Activated CD4-positive, alpha-beta T cell treated with anti-CD3 and anti-CD28 coated beads for 36 hours (primary cell): ENCODE measurements at regions not wholly inside any gene's neighbourhood (a gene's known extent, or its start where the extent isn't known, plus 50 kb on each side); places are given as distances from the start of the nearest gene placed in this dataset.
A peak's percentile ranks its signal among the peaks of the same experiment; 100 is the strongest.

Source experiments
- ATAC-seq: fragments of 200-7000 bp; cut with Tn5 transposase; one replicate; pipeline ENCODE4 v1.10.0; 2021; ENCODE audit warnings: mild to moderate bottlenecking, moderate library complexity
- CTCF ChIA-PET: fragments of 350-600 bp; sonication (Branson Sonifier 250); formaldehyde crosslinking; loops from one replicate; lab custom pipeline; 2021; ENCODE audit warnings: antibody characterized with exemption; lab: Charles Lee
- POLR2A ChIA-PET: fragments of 350-600 bp; sonication (Branson Sonifier 250); formaldehyde crosslinking; loops from one replicate; lab custom pipeline; 2021; ENCODE audit warnings: antibody characterized with exemption, inconsistent platforms; lab: Charles Lee
- DNase-seq: peaks from one replicate; pipeline ENCODE4 v3.0.0-alpha.2; 2020
- H3K27ac Mint-ChIP-seq: one replicate; pipeline ENCODE4 v1.8.0; 2021; ENCODE audit warnings: mixed read lengths
- H3K27me3 Mint-ChIP-seq: one replicate; pipeline ENCODE4 v1.8.0; 2021; ENCODE audit warnings: mixed read lengths
- H3K36me3 Mint-ChIP-seq: one replicate; pipeline ENCODE4 v1.8.0; 2021; ENCODE audit warnings: low read depth, mixed read lengths
- H3K4me1 Mint-ChIP-seq: one replicate; pipeline ENCODE4 v1.8.0; 2021; ENCODE audit warnings: mixed read lengths
- H3K4me3 Mint-ChIP-seq: one replicate; pipeline ENCODE4 v1.8.0; 2021; ENCODE audit warnings: mild to moderate bottlenecking, moderate library complexity, mixed read lengths
- H3K9me3 Mint-ChIP-seq: one replicate; pipeline ENCODE4 v1.8.0; 2021; ENCODE audit warnings: low read depth, mixed read lengths
- intact Hi-C, 2 experiments: fragments of 100-400 bp; cut with DNase I in 1 of 2; cut with micrococcal nuclease in 1 of 2; formaldehyde crosslinking; loops; one replicate each; pipeline versions ENCODE4 v1.14.2 to v1.15.1; 2022 to 2024; cut with DNase I, micrococcal nuclease

DNA sequence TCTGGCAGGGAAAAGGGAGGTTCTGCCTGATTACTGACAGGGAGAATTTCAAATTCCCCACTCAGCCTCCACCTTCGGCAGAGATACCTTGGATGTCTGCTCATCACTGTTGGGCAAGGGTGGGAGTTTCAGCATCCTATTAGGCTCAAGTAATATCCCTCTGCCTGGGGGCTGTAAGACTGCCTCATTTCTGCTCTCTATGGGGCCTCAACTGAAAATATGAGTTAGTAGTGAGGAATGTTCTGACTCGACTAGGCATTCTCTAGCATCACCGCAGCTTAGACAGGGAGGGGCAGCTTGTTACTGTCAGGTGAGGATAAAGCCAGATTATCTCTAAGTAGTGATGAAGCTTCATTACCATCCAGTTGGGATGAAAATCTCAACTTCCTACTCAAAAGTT, 87.7 kb upstream of the LRP1B start:
- H3K27ac Mint-ChIP-seq: no peak overlapping the region
- no peaks in the 10 kb centered on the region for H3K27me3 Mint-ChIP-seq
- ATAC-seq (no peak), DNase-seq (no peak)
- CTCF ChIA-PET: no interaction called here
- no peaks in the 10 kb centered on the region for H3K36me3 Mint-ChIP-seq
- no peaks in the 10 kb centered on the region for H3K4me1 Mint-ChIP-seq
- no peak overlapping the region for H3K4me3 Mint-ChIP-seq
- POLR2A ChIA-PET: no interaction called here
- peaks cover 10% of the 10 kb centered on the region for H3K9me3 Mint-ChIP-seq
- intact Hi-C loops: no loop called here

DNA sequence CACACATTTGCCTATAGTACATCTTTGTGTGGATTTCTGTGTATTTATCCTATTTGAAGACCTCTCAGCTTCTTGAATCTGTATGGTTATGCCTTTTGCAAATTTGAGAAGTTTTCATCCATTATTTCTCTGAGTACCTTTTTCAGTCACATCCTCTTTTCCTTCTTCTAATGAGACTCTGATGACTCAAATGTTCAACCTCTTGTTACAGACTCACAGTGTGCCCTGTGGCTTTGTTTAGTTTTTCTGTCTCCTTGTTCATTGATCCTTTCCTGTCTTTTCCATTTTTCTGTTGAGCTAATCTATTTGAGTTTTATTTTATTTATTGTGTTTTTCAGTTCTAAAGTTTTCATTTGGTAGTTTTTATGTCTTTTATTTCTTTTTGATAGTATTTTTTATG, 87.0 kb upstream of the LRP1B start:
- DNase-seq (no peak), ATAC-seq (no peak)
- intact Hi-C loops: no loop called here
- Mint-ChIP-seq H3K27ac (no peak overlapping the region), H3K36me3 (no peaks in the 10 kb centered on the region), H3K9me3 (peaks cover 10% of the 10 kb centered on the region), H3K4me3 (no peak overlapping the region), H3K4me1 (no peaks in the 10 kb centered on the region), H3K27me3 (no peaks in the 10 kb centered on the region)
- ChIA-PET CTCF (no interaction called here), POLR2A (no interaction called here)

DNA sequence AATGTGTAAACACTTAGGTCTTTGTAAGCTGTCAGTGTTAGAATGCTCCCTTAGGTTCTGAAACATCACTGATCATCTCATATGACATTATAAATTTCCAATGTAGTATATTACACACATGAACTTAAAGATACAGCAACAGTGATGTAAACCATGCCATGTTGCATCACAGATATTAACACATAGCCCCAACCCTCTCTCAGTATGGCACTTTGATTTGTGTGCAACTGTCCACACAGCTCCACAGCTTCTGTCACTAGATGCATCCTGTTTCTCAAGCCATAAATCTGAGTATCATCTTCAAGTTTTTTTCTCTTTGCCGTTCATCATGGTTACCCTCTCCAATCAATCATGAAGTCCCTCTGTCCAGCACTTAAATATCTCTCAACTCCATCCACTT, 69.2 kb upstream of the LRP1B start:
- Mint-ChIP-seq H3K4me1 (no peaks in the 10 kb centered on the region), H3K27me3 (no peaks in the 10 kb centered on the region), H3K27ac (no peak overlapping the region), H3K36me3 (no peaks in the 10 kb centered on the region), H3K9me3 (peaks cover 11% of the 10 kb centered on the region), H3K4me3 (no peak overlapping the region)
- ATAC-seq: no peak
- DNase-seq: no peak
- CTCF ChIA-PET: no interaction called here
- intact Hi-C loops: no loop called here
- POLR2A ChIA-PET: no interaction called here

DNA sequence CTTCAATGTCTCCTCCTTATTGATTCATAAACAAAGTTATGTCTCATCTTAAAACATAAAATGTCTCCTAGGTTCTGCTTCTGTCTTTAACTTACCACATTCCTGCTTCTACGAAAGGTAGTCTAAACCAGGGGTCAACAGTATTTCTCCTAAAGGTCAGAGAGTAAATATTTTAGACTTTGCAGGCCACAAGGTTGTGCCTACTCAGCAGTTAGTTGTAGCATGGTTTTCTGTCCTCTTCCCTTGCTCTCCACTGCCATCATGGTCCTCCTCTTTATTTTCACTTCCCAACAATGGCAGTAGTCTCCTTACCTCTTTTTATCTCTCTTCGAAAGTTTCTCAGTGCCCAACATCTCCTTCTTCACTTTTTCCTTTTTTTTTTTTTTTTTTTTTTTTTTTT, 68.3 kb upstream of the LRP1B start:
- H3K4me3 Mint-ChIP-seq: no peak overlapping the region
- no peak for DNase-seq
- ATAC-seq: no peak
- H3K36me3 Mint-ChIP-seq: no peaks in the 10 kb centered on the region
- no peaks in the 10 kb centered on the region for H3K4me1 Mint-ChIP-seq
- CTCF ChIA-PET: interaction anchor here (0.6 kb wide), 1 partner anchor 197 kb away, joined by 4 read pairs; no protein-coding TSS in a partner anchor
- POLR2A ChIA-PET: no interaction called here
- peaks cover 15% of the 10 kb centered on the region for H3K9me3 Mint-ChIP-seq
- intact Hi-C loops: no loop called here
- no peaks in the 10 kb centered on the region for H3K27me3 Mint-ChIP-seq
- H3K27ac Mint-ChIP-seq: no peak overlapping the region

DNA sequence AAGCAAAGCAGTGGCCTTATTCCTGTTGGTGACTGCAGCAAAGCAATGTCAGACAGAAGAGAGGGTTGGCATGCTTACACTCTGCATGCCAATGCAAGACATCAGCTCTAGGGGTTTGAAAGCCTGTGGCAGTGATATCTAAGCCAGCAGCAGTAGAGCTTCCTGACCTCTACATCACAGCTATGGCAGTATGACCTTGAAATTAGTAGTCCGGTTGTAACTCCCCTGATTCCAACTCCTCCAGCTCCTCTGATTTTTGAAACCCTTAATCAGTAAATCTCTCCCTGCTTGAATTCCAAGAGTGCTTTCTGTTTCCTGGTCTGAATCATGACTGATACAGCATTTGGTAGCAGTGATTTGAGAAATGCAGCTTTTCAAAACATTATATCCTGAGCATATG, 60.0 kb upstream of the LRP1B start:
- Mint-ChIP-seq H3K27me3 (no peaks in the 10 kb centered on the region), H3K4me3 (no peak overlapping the region), H3K36me3 (no peaks in the 10 kb centered on the region), H3K9me3 (peaks cover 8% of the 10 kb centered on the region), H3K4me1 (no peaks in the 10 kb centered on the region), H3K27ac (no peak overlapping the region)
- DNase-seq (no peak), ATAC-seq (no peak)
- intact Hi-C loops: no loop called here
- CTCF ChIA-PET: no interaction called here
- POLR2A ChIA-PET: no interaction called here

DNA sequence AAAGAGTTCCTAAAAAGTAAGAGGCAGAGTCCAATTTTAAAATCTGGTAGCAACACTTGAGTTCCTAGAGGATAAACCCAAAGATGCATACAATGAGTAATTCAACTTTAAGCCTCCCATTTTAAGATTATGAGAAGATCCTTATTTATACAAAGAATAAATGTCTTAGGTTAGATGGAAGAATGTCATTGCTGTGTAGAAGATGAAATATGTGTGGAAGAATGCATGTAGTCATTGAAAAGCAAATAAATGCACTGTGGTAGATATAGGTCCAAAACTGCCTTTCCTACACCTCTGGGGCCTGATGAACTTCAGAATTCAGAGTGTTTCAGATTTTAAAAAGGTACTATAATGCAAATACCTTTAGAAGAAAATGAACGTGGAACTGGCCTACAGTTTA, 58.7 kb upstream of the LRP1B start:
- no peaks in the 10 kb centered on the region for H3K27me3 Mint-ChIP-seq
- H3K9me3 Mint-ChIP-seq: peaks cover 3% of the 10 kb centered on the region
- ChIA-PET CTCF (no interaction called here), POLR2A (no interaction called here)
- ATAC-seq (no peak), DNase-seq (no peak)
- no peak overlapping the region for H3K27ac Mint-ChIP-seq
- H3K4me1 Mint-ChIP-seq: no peaks in the 10 kb centered on the region
- no peak overlapping the region for H3K4me3 Mint-ChIP-seq
- intact Hi-C loops: no loop called here
- no peaks in the 10 kb centered on the region for H3K36me3 Mint-ChIP-seq

DNA sequence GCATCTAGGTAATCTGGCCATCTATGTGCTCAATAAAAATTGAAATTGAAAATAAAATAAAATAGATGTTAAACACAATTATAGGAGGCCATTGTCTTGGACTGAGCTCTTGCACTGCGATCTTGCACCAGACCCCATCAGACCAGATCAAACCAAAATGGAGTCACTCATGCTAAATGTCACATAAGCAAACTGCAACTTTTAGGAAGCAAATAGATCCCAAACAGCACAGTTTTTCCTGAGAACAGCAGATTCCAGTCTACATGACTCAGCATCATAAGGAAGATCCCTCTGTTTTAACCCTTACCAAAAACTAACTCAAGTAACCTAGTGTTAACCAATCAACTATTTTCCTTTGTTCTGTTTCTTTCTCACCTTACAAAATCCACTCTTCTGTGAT, 57.7 kb upstream of the LRP1B start:
- ChIA-PET POLR2A (no interaction called here), CTCF (interaction anchor here (0.6 kb wide), 1 partner anchor 849 kb away, joined by 3 read pairs; no protein-coding TSS in a partner anchor)
- Mint-ChIP-seq H3K27ac (no peak overlapping the region), H3K4me1 (no peaks in the 10 kb centered on the region), H3K4me3 (no peak overlapping the region), H3K9me3 (peaks cover 3% of the 10 kb centered on the region), H3K27me3 (no peaks in the 10 kb centered on the region), H3K36me3 (no peaks in the 10 kb centered on the region)
- intact Hi-C loops: no loop called here
- DNase-seq (no peak), ATAC-seq (no peak)

DNA sequence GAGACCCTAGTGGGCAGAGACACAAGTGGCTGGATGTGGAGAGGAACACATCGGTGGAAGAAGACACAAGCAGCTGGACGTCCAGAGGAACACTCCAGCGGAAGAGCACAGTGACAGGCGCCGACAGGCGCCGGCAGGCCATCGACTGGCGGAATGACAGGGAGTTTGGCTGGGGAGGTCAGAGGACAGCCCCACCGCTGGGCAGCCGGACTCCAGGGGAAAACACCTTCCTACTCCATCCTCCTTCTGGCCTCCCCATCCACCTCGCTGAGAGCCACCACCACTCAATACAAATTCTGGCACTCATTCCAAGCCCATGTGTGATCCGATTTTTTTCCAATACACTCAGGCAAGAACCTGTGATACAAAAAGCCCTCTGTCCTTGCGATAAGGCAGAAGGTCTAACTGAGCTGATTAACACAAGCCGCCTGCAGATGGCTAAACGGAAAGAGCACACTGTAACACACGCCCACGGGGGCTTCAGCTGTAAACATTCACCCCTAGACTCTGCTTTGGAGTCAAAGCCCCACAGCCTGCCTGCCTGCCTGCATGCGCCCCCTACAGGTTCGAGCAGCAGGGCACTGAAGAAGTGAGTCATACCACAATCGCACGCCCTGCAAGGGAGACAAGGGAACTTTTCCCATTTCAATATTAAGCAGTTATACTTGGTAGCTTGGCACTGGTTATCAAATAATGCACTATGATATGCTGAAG, 50.2 kb upstream of the LRP1B start:
- no peak for ATAC-seq
- DNase-seq: peak; percentile 13
- Mint-ChIP-seq H3K27me3 (no peaks in the 10 kb centered on the region), H3K9me3 (no peaks in the 10 kb centered on the region), H3K27ac (no peak overlapping the region), H3K4me1 (no peaks in the 10 kb centered on the region), H3K4me3 (no peak overlapping the region), H3K36me3 (no peaks in the 10 kb centered on the region)
- intact Hi-C loops: no loop called here
- ChIA-PET POLR2A (no interaction called here), CTCF (no interaction called here)
